GM12873 (cell line): ENCODE measurements at regions not wholly inside any gene's neighbourhood (a gene's known extent, or its start where the extent isn't known, plus 50 kb on each side); places are given as distances from the start of the nearest gene placed in this dataset.

Source experiments
- CTCF ChIP-seq: IDR thresholded peaks from 2 replicates; pipeline ENCODE4 v1.5.1; 2012; ENCODE audit warnings: low read depth, mild to moderate bottlenecking, moderate library complexity, low read length, control low read depth; ENCODE audit not compliant: insufficient read depth; ENCODE audit errors: missing control alignments

- no peak for TF ChIP-seq CTCF
These were observed 57.0 kb downstream of the PCDH20 start for GRCh38 chr13:61358599-61358998.

DNA sequence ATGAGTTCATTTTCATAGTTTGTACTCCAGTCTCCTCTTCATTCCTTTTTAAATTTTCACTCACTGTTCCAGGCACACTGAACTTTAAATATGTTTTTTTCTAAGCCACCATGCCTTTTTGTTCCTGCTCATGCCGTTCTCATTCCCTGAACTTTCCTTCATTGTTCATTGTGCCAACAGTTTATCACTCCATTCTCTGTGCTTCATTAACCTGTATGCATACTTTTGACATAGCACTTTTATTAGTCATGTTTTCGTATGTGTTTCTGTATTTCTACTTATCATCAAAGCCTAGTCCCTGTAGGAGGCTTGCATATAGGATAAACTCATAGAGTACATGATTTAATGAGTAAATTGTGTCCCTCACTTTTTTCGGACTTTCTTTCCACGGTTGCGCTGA, 65.3 kb downstream of the PCDH20 start:
- no peak for TF ChIP-seq CTCF

- no peak for TF ChIP-seq CTCF
These were observed 76.5 kb downstream of the PCDH20 start for GRCh38 chr13:61339054-61339621.

- TF ChIP-seq CTCF = no peak
These were observed 99.0 kb downstream of the PCDH20 start for GRCh38 chr13:61316647-61317046.

GRCh38 chr13:61294467-61295191, 121.0 kb downstream of the PCDH20 start:
- TF ChIP-seq CTCF = no peak

- peak; percentile 27 for TF ChIP-seq CTCF
These were observed 129.4 kb downstream of the PCDH20 start for GRCh38 chr13:61286148-61286745.

GRCh38 chr13:61277586-61278276, 137.9 kb downstream of the PCDH20 start:
- TF ChIP-seq CTCF = no peak
